Smooth muscle cell (in vitro differentiated cells): ENCODE measurements at regions not wholly inside any gene's neighbourhood (a gene's known extent, or its start where the extent isn't known, plus 50 kb on each side); places are given as distances from the start of the nearest gene placed in this dataset.

Experiments used
- DNase-seq: peaks from one replicate; lab custom pipeline; 2025; ENCODE audit not compliant: unreplicated experiment; lab: John Stamatoyannopoulos, UW
- H2AFZ ChIP-seq: fragments of 200-600 bp; sonication (generic); 2 replicates; pipeline ENCODE4 v1.6.0; 2016; ENCODE audit warnings: antibody characterized with exemption, low read depth, mild to moderate bottlenecking
- H3F3A ChIP-seq: fragments of 200-600 bp; sonication (generic); 2 replicates; pipeline ENCODE4 v1.6.0; 2017; ENCODE audit warnings: antibody characterized with exemption, low read depth
- H3K27ac ChIP-seq: fragments of 200-600 bp; sonication (generic); 2 replicates; pipeline ENCODE4 v1.5.1; 2016; ENCODE audit warnings: low read depth, mild to moderate bottlenecking
- H3K27me3 ChIP-seq: fragments of 200-600 bp; sonication (generic); 2 replicates; pipeline ENCODE4 v1.6.1; 2016; ENCODE audit warnings: low read depth, mild to moderate bottlenecking
- H3K36me3 ChIP-seq: fragments of 200-600 bp; sonication (generic); 2 replicates; pipeline ENCODE4 v1.5.1; 2016; ENCODE audit warnings: low read depth
- H3K4me1 ChIP-seq: fragments of 200-600 bp; sonication (generic); 2 replicates; pipeline ENCODE4 v1.5.1; 2016; ENCODE audit warnings: low read depth
- H3K4me2 ChIP-seq: fragments of 200-600 bp; sonication (generic); 2 replicates; pipeline ENCODE4 v1.6.0; 2016; ENCODE audit warnings: mild to moderate bottlenecking
- H3K4me3 ChIP-seq: fragments of 200-600 bp; sonication (generic); 2 replicates; pipeline ENCODE4 v1.5.1; 2016; ENCODE audit warnings: mild to moderate bottlenecking
- H3K79me2 ChIP-seq: fragments of 200-600 bp; sonication (generic); 2 replicates; pipeline ENCODE4 v1.6.0; 2016; ENCODE audit warnings: low read depth, mild to moderate bottlenecking
- H3K9ac ChIP-seq: fragments of 200-600 bp; sonication (generic); 2 replicates; pipeline ENCODE4 v1.6.0; 2016; ENCODE audit warnings: low read depth
- H3K9me3 ChIP-seq: fragments of 200-600 bp; sonication (generic); replicated peaks from 2 replicates; pipeline ENCODE4 v1.5.1; 2016; ENCODE audit warnings: low read depth
- H4K20me1 ChIP-seq: fragments of 200-600 bp; sonication (generic); 2 replicates; pipeline ENCODE4 v1.6.0; 2016; ENCODE audit warnings: low read depth
- CTCF ChIP-seq: fragments of 200-600 bp; sonication (generic); IDR thresholded peaks from 2 replicates; pipeline ENCODE4 v1.5.1; 2017; ENCODE audit warnings: borderline replicate concordance, mild to moderate bottlenecking, antibody characterized with exemption; ENCODE audit not compliant: insufficient read depth, poor library complexity, severe bottlenecking
- WGBS: methylation state at CpG from one replicate; pipeline ENCODE4 v1.1.7; 2016; ENCODE audit warnings: low lambda C conversion rate; 5-methylcytosine and 5-hydroxymethylcytosine counted together

- Histone ChIP-seq H3F3A (no peaks in the 10 kb centered on the region), H3K27ac (no peak overlapping the region), H3K4me1 (no peaks in the 10 kb centered on the region), H3K4me2 (no peak overlapping the region), H3K9me3 (no peaks in the 10 kb centered on the region), H3K36me3 (no peaks in the 10 kb centered on the region), H4K20me1 (no peaks in the 10 kb centered on the region), H3K79me2 (no peaks in the 10 kb centered on the region), H2AFZ (no peak overlapping the region), H3K4me3 (no peak overlapping the region), H3K9ac (no peak overlapping the region), H3K27me3 (peaks cover 10% of the 10 kb centered on the region)
- no peak for DNase-seq
- 89% methylated on average over 4 of the region's 4 CpGs for WGBS
- no peak for TF ChIP-seq CTCF
Observed at GRCh38 chr16:73378471-73378870, 330.5 kb upstream of the ZFHX3 start.

GRCh38 chr16:73371584-73372319, 323.8 kb upstream of the ZFHX3 start:
- Histone ChIP-seq H3K27me3 (peaks cover 18% of the 10 kb centered on the region), H2AFZ (no peak overlapping the region), H3K9ac (no peak overlapping the region), H3K27ac (no peak overlapping the region), H3K4me1 (no peaks in the 10 kb centered on the region), H4K20me1 (no peaks in the 10 kb centered on the region), H3K79me2 (no peaks in the 10 kb centered on the region), H3K36me3 (no peaks in the 10 kb centered on the region), H3K9me3 (no peaks in the 10 kb centered on the region), H3K4me2 (no peak overlapping the region), H3F3A (no peaks in the 10 kb centered on the region), H3K4me3 (no peak overlapping the region)
- DNase-seq, result no peak
- 96% methylated on average over 9 of the region's 9 CpGs for WGBS
- TF ChIP-seq CTCF, result no peak

GRCh38 chr16:73369851-73370250, 321.9 kb upstream of the ZFHX3 start:
- Histone ChIP-seq H3K27me3 (peaks cover 14% of the 10 kb centered on the region), H3K79me2 (no peaks in the 10 kb centered on the region), H3K9me3 (no peaks in the 10 kb centered on the region), H3K27ac (no peak overlapping the region), H3K4me3 (no peak overlapping the region), H3F3A (no peaks in the 10 kb centered on the region), H3K36me3 (no peaks in the 10 kb centered on the region), H4K20me1 (no peaks in the 10 kb centered on the region), H2AFZ (no peak overlapping the region), H3K9ac (no peak overlapping the region), H3K4me2 (no peak overlapping the region), H3K4me1 (no peaks in the 10 kb centered on the region)
- DNase-seq, result no peak
- TF ChIP-seq CTCF, result no peak
- 66% methylated on average over 3 of the region's 3 CpGs for WGBS

- Histone ChIP-seq H3K27ac (no peak overlapping the region), H3K9me3 (no peaks in the 10 kb centered on the region), H3K4me2 (no peak overlapping the region), H3F3A (no peaks in the 10 kb centered on the region), H3K27me3 (peaks cover 11% of the 10 kb centered on the region), H3K9ac (no peak overlapping the region), H3K4me1 (no peaks in the 10 kb centered on the region), H4K20me1 (no peaks in the 10 kb centered on the region), H3K36me3 (no peaks in the 10 kb centered on the region), H3K4me3 (no peak overlapping the region), H3K79me2 (no peaks in the 10 kb centered on the region), H2AFZ (no peak overlapping the region)
- TF ChIP-seq CTCF, result no peak
- WGBS, result 88% methylated on average over 4 of the region's 4 CpGs
- no peak for DNase-seq
Observed at GRCh38 chr16:73368715-73369114, 320.8 kb upstream of the ZFHX3 start.
